ENCODE measurements at regions not wholly inside any gene's neighbourhood (a gene's known extent, or its start where the extent isn't known, plus 50 kb on each side); places are given as distances from the start of the nearest gene placed in this dataset.

DNA sequence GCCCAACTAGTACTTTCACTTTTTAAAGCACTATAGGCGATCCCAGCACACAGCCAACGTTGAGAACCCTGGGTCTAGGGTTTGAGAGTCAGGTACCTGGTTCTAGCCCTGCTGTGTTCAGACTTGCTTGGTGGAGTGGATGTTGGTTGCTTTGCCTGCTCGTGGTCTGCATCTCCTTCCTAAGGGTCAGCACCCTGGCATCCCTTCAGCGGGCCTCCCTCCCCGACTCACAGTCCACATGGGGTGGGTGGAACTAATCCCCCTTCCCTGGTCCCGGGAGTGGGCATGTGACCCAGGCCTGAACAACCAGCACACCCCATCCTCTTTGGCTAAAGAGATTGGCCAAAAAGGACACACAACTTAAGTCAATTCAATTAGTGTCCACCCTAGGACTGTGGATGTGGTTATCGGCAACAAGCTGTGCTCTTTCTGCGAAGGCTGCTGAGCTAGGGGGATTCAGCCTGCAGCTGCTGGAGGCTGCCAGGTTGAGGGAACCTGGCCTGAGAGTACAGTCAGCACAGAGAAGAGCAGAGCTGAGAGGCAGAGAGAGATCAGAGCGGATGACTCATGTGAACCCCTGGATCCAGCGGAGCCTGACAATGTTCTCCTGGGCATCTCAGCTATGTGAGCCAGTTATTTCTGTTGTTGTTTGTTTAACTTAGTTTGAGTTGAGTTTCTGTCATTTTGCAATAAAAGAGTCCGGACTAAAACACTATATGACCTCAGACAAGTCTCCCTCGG, 138.9 kb downstream of the ACTL8 start:
- TF ChIP-seq CTCF (IDR thresholded peaks at IDR 0.05) (no peak), POLR2A (IDR thresholded peaks at IDR 0.05; ENCODE audit: low read depth) (no peak), POLR2AphosphoS5 (IDR thresholded peaks at IDR 0.05) (no peak), EP300 (IDR thresholded peaks at IDR 0.05) (no peak)
